ENCODE measurements at regions not wholly inside any gene's neighbourhood (a gene's known extent, or its start where the extent isn't known, plus 50 kb on each side); places are given as distances from the start of the nearest gene placed in this dataset.

GRCh38 chr19:27777726-27778125, 1435.2 kb downstream of the UQCRFS1 start:
- H3K9ac ChIP-seq (ENCODE audit: control insufficient read depth, insufficient read depth, low read length): no peak overlapping the region
- DNase-seq (ENCODE audit: low read depth, low spot score): no peak
- H3K27me3 ChIP-seq (replicated peaks in 1 of 2; ENCODE audit: control insufficient read depth in 2 of 2, insufficient read depth in 2 of 2, low read length in 1 of 2): no peaks in the 10 kb centered on the region
- H3K4me1 ChIP-seq (ENCODE audit: control insufficient read depth, insufficient read depth, low read length): no peaks in the 10 kb centered on the region
- H3K9me3 ChIP-seq (replicated peaks; ENCODE audit: control insufficient read depth, insufficient read depth, low read length): peaks cover 3% of the 10 kb centered on the region; the same call in 2 of the 3 replicates
- no peaks in the 10 kb centered on the region for H3K36me3 ChIP-seq (ENCODE audit: control insufficient read depth in 2 of 2, insufficient read depth in 2 of 2, low read length in 1 of 2)
- intact Hi-C loops (cut with micrococcal nuclease; ENCODE audit: unreplicated experiment): no loop called here
- no peak for TF ChIP-seq RELB (IDR thresholded peaks at IDR 0.05; ENCODE audit: low read depth)
- no peak for TF ChIP-seq SP1 (IDR thresholded peaks at IDR 0.05; ENCODE audit: low read depth, low read length)
- TF ChIP-seq IRF4 (IDR thresholded peaks at IDR 0.05; ENCODE audit: low read depth, low read length): no peak
- TF ChIP-seq CTCF (IDR thresholded peaks at IDR 0.05 in 2 of 3, conservative IDR thresholded peaks at IDR 0.05 in 1 of 3; ENCODE audit: control insufficient read depth in 2 of 3, extremely low read depth in 1 of 3, insufficient read depth in 1 of 3, low read depth in 3 of 3, low read length in 3 of 3): peak in 1 of 3 experiments; percentile 8; a peak in 1 of 6 replicates
- no peak overlapping the region for H3K4me3 ChIP-seq
- no peaks in the 10 kb centered on the region for H4K20me1 ChIP-seq (ENCODE audit: control insufficient read depth, insufficient read depth)
- ChIA-PET POLR2A (no interaction called here), RAD21 (ENCODE audit: unreplicated experiment) (no interaction called here), SMC1A (ENCODE audit: uncharacterized antibody, unreplicated experiment) (no interaction called here), CTCF (interaction anchor here (1.0 kb wide), 1 partner anchor 16 kb away, joined by 3 read pairs; no protein-coding TSS in a partner anchor)
- H3K79me2 ChIP-seq (ENCODE audit: control insufficient read depth, insufficient read depth, low read length): no peaks in the 10 kb centered on the region
- no TSS peak for BruUV-seq (replicated peaks)
- 91% methylated on average over 7 of the region's 7 CpGs for WGBS (ENCODE audit: insufficient coverage, insufficient replicate concordance, low lambda C conversion rate, missing lambda C conversion rate)
- no peak overlapping the region for H3K27ac ChIP-seq (ENCODE audit: control insufficient read depth, insufficient read depth)
- no peak overlapping the region for H3K4me2 ChIP-seq (ENCODE audit: control insufficient read depth, insufficient read depth)
- H2AFZ ChIP-seq (ENCODE audit: control insufficient read depth, low read depth, low read length): no peak overlapping the region
- in situ Hi-C loops (cut with MboI): loop anchor here (25.0 kb wide), 1 partner anchor 1435 kb away; the partner anchor contains the start of gene UQCRFS1
- FAIRE-seq: no peak
- no peak for ATAC-seq
